HG02938 (cell line): ENCODE measurements at regions not wholly inside any gene's neighbourhood (a gene's known extent, or its start where the extent isn't known, plus 50 kb on each side); places are given as distances from the start of the nearest gene placed in this dataset.

Experiments
- ATAC-seq: cut with Tn5 transposase; IDR thresholded peaks from one replicate; pipeline ENCODE4 v1.9.1; 2021; ENCODE audit warnings: mild to moderate bottlenecking, moderate library complexity; ENCODE audit not compliant: unreplicated experiment

DNA sequence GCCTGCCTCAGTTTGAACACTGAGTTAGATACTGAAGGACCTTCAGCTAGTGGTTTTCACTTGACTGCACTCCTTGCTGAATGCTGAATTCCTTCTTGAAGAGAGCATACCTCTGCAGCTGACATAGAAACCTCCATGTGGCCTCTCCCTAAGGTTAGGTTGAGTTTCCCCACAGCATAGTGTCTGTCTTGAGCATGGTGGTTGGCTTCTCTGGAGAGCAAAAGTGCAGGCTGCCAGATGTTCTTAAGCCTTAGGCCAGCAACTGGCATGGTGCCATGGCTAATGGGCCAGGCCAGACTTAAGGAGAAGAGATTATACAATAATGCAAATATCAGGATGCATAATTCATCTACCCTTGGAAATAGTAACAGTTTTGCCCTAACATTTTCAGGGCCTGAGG, 545.6 kb upstream of the ZNF385D start:
- ATAC-seq = no peak

DNA sequence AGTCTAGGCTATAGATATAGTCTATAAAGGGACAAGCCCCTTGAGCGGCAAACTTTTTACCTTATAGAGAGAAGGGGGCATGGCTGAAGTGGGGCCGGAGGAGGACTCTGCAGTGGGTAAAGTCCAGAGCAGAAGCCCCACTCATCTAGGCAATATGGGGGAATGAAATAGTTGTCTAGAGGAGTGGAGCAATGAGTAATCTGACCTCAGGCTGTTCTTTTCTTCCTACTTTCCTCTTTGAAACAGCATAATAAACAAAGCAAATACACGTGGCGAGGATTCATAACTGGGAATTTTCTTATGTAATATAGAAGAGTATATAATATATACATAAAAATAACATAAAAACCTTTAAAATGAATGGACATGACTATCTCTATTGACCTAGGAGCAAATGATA, 546.4 kb upstream of the ZNF385D start:
- no peak for ATAC-seq

DNA sequence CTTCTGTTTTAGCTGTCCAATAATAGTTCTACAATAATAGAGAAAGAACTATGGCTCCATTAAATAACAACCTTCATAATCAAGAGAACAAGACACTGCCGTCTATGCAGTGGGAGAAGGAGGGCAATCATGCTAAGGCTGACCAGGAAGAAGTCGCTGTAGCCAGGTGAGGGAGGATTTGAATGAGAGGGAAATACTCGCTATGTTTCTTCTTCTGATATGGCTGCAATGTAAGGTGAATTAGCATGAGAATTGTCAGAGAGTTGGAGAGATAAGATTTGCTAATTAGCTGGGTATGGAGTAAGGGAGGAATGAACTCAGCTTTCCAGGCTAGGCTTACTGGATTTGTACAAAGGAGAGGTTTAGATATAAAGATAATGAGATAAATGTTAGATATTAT, 555.4 kb upstream of the ZNF385D start:
- no peak for ATAC-seq

GRCh38 chr3:22308871-22309270, 557.9 kb upstream of the ZNF385D start:
- ATAC-seq = no peak

DNA sequence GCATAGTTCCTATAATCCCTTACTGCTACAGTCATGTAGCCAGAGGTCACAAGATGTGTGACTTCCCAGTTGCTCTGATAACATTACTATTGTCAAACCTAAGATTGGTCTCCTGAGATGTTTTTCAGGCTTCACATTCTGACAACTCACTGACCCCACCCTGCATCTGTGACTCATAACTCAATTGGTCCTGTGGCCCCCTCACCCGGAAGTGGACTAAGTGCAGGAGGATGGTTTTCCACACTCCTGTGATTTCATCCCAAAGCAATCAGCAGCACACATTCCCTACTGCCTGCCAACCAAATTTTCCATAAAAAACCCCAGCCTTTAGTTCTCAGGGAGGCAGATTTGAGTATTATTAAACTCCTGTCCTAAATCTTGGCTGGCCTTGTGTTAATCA, 564.9 kb upstream of the ZNF385D start:
- no peak for ATAC-seq

DNA sequence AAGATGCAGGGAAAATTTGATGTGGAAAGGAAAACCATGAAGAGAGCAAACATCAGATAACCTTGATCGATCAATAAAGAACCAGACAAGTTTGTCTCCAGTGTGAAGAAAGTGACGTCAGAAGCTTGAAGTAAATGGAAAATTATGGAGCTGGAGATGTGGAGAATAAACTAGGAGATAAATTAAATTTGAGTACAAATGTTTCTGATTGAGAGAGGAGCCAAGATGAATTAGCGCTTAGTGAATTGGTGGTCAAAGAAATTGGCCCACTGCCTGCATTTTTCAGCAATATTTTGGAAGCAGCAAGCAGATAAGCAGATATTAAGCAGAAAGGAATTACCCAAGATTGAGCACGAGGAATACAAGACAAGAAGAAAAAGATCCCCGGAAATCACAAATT, 567.3 kb upstream of the ZNF385D start:
- no peak for ATAC-seq

DNA sequence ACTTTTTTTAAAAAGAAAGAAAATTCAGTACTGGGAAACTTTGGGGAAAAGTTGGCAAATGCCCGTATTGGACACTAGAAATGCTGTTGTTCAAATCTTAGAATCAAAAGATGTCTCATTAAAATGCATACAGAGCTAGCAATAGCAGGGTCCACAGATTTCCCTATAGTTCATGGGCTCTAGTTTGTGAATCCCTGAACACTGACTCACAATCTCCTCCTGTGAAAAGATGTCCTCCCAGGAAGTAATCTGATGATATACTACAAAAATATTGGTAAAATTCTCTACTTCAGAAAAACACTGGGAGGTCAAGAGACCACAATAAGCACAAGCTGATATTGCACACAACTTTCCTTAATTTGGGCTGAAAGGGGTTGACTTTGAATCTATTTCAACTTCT, 568.4 kb upstream of the ZNF385D start:
- ATAC-seq = no peak

DNA sequence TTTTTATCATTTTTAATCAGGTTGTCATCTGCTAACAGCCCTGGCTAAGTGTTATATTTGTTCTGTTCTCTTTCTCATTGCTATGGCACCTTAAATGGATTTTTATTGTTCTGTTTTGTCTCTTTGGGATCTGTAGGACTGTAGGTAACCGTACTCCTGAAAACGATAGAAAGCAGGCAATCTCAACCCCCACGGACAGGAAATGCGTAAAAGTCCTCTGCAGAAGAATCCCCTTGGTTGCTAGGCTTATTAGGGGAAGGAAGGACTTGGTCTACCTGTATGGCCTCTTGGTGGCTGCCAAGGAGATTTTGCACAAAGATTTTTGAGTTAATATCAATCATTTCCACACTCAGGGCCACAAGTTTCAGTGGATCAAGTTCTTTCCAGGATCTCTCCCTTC, 571.9 kb upstream of the ZNF385D start:
- ATAC-seq = no peak

GRCh38 chr3:22326305-22326704, 575.3 kb upstream of the ZNF385D start:
- ATAC-seq = no peak

- ATAC-seq = no peak
These were observed 584.0 kb upstream of the ZNF385D start for GRCh38 chr3:22334996-22335395.

DNA sequence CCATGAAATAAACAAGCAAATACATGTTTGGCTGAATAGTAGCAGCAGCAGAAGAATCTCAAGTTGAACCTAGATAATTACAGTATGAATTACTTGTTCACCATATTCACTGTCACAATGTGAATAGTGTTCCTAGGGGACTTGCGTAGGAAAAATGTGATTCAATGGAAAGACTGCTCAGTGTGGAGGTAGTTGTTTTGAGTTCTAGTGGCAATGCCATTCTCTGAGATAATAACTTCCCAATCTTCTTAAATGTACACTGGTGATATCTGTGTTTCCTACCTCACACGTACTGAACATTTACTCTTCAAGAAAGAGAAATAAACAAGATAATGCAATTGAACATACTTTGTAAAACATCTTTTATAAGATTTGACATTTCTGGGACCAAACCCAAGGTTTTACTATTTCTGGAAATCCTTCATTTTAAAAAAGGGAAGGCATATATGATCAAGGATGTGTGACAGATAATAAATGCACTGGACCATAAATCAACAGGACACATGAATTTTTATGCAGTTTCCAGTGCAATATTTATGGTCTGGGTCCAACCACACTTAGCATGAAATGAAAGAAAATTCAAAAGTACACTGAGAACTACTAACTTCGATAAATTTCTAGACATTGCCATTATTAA, 598.3 kb upstream of the ZNF385D start:
- ATAC-seq = no peak

DNA sequence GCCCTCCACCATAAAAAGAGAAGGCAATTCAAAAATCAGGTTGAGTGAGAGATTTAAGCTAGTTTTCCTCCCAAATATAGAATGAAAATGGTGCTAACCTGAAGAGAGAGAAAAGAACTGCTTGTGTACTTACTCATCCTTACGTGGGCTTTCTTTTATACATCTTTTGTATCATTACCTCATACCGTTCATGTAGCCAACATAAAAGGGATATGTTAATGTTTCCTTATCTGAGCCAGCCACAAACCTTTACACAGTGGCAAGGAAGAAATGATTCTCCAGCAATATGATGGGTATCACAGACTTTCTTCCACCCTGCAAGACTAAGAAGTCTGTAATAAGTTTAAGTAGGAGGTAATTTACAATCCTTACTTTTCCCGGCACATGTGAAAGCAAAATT, 600.8 kb upstream of the ZNF385D start:
- ATAC-seq = no peak

DNA sequence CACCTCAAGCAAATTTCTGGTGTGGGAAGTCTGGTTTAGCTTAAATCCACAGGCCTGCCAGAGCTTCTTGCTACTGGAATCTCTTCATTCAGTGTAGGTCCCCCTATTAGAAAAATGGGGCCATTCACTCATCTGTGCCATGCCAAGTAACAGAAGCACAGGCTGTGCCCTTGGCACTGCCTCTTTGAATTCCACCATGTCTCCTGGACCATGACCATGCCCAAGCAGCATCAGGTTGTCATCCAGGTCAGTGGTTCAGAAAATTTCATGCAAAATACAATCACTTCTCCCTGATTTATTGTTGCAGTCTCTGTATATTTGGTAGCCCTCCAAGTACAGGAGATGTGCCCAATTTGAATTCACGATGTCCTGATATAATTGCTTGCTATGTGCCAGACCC, 602.1 kb upstream of the ZNF385D start:
- ATAC-seq = no peak

DNA sequence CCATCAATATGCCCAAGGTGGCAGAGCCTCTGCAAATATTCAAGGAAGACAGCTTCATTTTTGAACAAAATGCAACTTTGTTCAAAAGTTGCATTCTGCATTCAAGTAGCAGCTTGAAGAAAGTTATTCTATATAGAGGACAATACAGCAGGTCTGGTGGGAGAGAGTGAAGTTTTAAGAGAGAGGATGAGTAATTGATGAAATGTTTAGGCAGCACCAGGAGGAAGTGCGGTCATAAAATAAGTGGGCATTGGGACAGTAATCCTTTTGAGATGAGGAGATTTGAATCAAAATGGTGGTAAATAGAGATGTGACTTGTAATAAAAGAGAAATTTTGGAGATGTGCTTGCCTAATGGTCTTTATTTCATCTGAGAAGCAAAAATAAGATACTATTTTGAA, 607.3 kb upstream of the ZNF385D start:
- no peak for ATAC-seq

DNA sequence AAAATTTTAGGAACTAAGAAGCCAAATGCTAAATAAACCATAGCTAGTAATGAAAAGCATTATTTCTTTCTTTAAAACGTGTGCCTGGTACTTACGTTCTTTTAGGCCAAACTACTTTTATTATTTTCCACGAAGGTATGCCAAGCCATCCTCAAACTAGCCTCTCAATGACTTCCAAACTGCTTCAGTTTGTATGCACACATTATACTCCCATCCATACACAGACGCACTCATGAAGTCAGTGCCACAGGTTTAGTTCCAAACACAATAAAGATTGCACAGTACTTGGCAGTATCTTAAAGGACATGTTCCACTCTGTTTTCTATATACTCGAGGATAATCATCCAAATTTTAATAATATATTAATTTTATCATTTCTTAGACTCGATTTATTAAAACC, 609.2 kb upstream of the ZNF385D start:
- no peak for ATAC-seq

GRCh38 chr3:22360970-22361369, 610.0 kb upstream of the ZNF385D start:
- ATAC-seq = no peak

DNA sequence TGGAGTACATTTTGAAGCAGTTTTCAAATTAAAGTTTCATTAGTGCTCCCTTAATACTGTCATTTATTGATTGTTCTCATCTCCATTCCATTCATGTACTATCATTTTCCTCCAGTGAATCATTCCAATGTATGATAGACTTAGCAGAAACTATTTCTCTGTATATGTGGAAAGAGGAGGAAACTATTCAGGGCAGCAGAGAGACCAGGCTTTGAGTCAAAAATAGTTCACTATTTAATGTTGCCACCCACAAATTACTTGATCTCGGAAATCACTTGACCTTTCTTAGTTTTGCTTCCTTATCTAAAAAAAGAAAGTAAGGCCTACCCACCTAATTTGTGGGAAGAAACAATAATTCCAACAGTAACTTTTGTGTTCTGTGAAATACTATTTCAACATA, 610.5 kb upstream of the ZNF385D start:
- no peak for ATAC-seq

- no peak for ATAC-seq
These were observed 613.8 kb upstream of the ZNF385D start for GRCh38 chr3:22364851-22365250.

GRCh38 chr3:22366781-22367180, 615.8 kb upstream of the ZNF385D start:
- ATAC-seq = no peak

- no peak for ATAC-seq
These were observed 620.0 kb upstream of the ZNF385D start for GRCh38 chr3:22371036-22371435.

GRCh38 chr3:22371607-22372291, 620.7 kb upstream of the ZNF385D start:
- ATAC-seq = no peak

GRCh38 chr3:22372292-22373062, 621.5 kb upstream of the ZNF385D start:
- ATAC-seq = no peak
